ENCODE measurements at regions not wholly inside any gene's neighbourhood (a gene's known extent, or its start where the extent isn't known, plus 50 kb on each side); places are given as distances from the start of the nearest gene placed in this dataset.

DNA sequence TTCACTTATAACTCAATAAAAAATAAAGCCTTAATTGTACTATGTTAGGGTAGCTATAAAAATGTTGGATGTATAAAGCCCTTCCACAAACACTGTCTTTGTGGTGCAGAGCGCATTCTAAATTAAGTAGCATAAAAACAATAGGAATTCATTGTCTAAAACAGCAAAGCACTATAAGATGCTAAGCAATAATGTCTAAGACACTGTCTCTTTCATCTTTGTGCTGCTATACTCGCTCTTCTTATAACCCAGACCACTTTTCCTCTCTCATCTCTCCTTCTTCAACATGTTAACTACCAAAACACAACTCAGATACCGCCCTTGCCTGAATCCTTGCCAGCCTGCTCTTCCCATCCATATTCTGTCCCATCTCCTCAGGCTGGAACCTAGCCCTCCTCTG, 170.0 kb downstream of the CENPC start:
- H3K27me3 ChIP-seq = no peaks in the 10 kb centered on the region
- H3K4me3 ChIP-seq (ENCODE audit: low read depth in 1 of 2, low read length in 1 of 2) = no peak overlapping the region
- no peak overlapping the region for H3K27ac ChIP-seq
- no peaks in the 10 kb centered on the region for H3K36me3 ChIP-seq
- no peaks in the 10 kb centered on the region for H3K9me3 ChIP-seq
- TF ChIP-seq, protein P1, sequence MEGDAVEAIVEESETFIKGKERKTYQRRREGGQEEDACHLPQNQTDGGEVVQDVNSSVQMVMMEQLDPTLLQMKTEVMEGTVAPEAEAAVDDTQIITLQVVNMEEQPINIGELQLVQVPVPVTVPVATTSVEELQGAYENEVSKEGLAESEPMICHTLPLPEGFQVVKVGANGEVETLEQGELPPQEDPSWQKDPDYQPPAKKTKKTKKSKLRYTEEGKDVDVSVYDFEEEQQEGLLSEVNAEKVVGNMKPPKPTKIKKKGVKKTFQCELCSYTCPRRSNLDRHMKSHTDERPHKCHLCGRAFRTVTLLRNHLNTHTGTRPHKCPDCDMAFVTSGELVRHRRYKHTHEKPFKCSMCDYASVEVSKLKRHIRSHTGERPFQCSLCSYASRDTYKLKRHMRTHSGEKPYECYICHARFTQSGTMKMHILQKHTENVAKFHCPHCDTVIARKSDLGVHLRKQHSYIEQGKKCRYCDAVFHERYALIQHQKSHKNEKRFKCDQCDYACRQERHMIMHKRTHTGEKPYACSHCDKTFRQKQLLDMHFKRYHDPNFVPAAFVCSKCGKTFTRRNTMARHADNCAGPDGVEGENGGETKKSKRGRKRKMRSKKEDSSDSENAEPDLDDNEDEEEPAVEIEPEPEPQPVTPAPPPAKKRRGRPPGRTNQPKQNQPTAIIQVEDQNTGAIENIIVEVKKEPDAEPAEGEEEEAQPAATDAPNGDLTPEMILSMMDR (IDR thresholded peaks at IDR 0.05) = no peak
- no peaks in the 10 kb centered on the region for H3K4me1 ChIP-seq (ENCODE audit: control insufficient read depth in 1 of 2, insufficient read depth in 1 of 2, low read depth in 1 of 2, low read length in 1 of 2)

DNA sequence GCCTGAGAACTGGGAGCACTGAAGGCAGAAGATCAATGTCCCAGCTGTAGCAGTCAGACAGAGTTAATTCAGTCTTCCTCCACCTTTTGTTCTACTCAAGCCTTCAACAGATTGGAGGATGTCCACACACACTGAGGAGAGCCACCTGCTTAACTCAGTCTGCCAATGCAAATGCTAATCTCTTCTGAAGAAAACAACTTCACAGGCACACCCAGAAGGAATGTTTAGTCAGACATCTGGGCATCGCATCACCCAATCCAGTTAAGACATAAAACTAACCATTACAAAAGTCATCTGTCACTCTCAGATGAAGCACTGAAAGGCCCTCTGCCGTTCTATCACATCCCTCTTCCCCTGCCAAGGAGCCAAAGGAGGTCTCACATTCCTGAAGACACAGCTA, 173.7 kb downstream of the CENPC start:
- H3K27me3 ChIP-seq = no peaks in the 10 kb centered on the region
- no peaks in the 10 kb centered on the region for H3K36me3 ChIP-seq
- H3K4me1 ChIP-seq (ENCODE audit: control insufficient read depth in 1 of 2, insufficient read depth in 1 of 2, low read depth in 1 of 2, low read length in 1 of 2) = no peaks in the 10 kb centered on the region
- no peaks in the 10 kb centered on the region for H3K9me3 ChIP-seq
- no peak overlapping the region for H3K4me3 ChIP-seq (ENCODE audit: low read depth in 1 of 2, low read length in 1 of 2)
- no peak overlapping the region for H3K27ac ChIP-seq
- TF ChIP-seq, protein P1 (IDR thresholded peaks at IDR 0.05) = no peak

DNA sequence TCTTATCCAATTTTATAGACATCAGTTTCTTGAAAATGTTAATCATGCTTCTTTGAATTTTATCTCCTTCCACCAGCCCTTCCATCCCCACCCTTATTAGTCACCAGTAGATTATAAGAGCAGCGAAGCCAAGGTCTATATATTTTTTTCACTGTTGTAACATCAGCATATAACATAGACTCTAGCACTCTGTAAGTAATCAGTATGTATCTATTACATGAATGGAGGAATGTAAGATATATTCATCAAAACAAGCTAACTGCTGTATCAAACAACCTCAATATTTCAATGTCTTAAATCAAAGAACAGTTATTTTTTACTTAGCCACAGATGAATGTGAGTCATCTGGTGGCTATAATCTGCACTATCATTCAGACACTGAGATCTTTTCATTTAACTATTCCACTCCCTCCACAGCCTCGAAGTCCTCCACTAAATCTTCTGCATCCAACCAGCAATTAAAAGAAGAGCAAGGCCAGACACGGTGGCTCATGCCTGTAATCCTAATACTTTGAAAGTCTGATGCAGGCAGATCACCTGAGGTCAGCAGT, 178.9 kb downstream of the CENPC start:
- TF ChIP-seq, protein P1 (IDR thresholded peaks at IDR 0.05) = no peak
- no peaks in the 10 kb centered on the region for H3K4me1 ChIP-seq (ENCODE audit: control insufficient read depth in 1 of 2, insufficient read depth in 1 of 2, low read depth in 1 of 2, low read length in 1 of 2)
- no peaks in the 10 kb centered on the region for H3K9me3 ChIP-seq
- H3K4me3 ChIP-seq (ENCODE audit: low read depth in 1 of 2, low read length in 1 of 2) = no peak overlapping the region
- no peaks in the 10 kb centered on the region for H3K27me3 ChIP-seq
- H3K36me3 ChIP-seq = no peaks in the 10 kb centered on the region
- no peak overlapping the region for H3K27ac ChIP-seq

DNA sequence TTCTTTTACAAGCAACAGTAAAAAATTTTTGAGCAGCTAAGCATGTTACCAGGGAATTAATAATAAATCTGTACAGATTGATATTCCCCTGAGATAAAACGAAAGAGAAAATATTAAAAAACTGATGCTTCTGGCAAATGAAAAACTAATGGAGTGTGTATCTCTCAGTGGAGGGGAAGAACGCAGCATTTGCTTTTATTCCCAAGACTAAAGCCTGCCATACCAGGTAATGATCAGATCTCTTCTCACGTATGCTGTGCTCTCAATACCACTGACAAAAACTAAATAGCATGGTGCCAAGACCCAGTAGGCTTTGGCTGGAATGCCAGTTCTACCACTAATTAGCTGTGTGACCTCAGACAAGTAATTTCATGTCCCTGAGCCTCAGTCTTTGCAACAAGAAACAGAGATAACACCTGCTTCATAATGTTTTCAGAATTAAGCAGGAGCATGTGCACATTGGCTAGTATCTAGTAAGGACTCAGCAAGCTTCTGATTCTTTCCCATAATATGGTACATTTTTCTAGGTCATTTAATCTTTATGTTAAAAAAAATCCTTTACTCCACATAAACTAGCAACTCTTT, 179.6 kb downstream of the CENPC start:
- Histone ChIP-seq H3K27ac (no peak overlapping the region), H3K4me3 (ENCODE audit: low read depth in 1 of 2, low read length in 1 of 2) (no peak overlapping the region), H3K36me3 (no peaks in the 10 kb centered on the region), H3K27me3 (no peaks in the 10 kb centered on the region), H3K4me1 (ENCODE audit: control insufficient read depth in 1 of 2, insufficient read depth in 1 of 2, low read depth in 1 of 2, low read length in 1 of 2) (no peaks in the 10 kb centered on the region), H3K9me3 (no peaks in the 10 kb centered on the region)
- TF ChIP-seq, protein P1 (IDR thresholded peaks at IDR 0.05) = no peak

DNA sequence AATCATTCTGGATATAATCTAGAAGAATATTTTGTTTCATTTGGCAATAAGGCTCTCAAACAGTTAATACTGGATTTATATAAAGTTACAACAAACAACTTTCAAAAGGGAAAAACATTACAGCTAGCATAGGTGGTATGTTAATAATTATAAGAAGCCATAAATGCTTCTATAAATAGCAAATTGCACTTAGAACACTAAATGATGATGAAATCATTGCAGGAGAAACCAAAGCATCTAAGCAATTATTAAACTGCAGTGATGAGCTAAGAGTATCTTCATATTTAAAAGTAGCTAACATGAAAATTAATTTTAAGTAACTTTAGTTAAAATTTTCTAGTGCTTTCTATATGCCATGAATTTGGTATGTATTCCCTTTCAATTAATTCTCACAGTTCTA, 189.5 kb downstream of the CENPC start:
- H3K27ac ChIP-seq = no peak overlapping the region
- no peaks in the 10 kb centered on the region for H3K36me3 ChIP-seq
- no peaks in the 10 kb centered on the region for H3K27me3 ChIP-seq
- no peak overlapping the region for H3K4me3 ChIP-seq (ENCODE audit: low read depth in 1 of 2, low read length in 1 of 2)
- TF ChIP-seq, protein P1 (IDR thresholded peaks at IDR 0.05) = no peak
- H3K9me3 ChIP-seq = no peaks in the 10 kb centered on the region
- no peaks in the 10 kb centered on the region for H3K4me1 ChIP-seq (ENCODE audit: control insufficient read depth in 1 of 2, insufficient read depth in 1 of 2, low read depth in 1 of 2, low read length in 1 of 2)
